ENCODE measurements at regions not wholly inside any gene's neighbourhood (a gene's known extent, or its start where the extent isn't known, plus 50 kb on each side); places are given as distances from the start of the nearest gene placed in this dataset.

DNA sequence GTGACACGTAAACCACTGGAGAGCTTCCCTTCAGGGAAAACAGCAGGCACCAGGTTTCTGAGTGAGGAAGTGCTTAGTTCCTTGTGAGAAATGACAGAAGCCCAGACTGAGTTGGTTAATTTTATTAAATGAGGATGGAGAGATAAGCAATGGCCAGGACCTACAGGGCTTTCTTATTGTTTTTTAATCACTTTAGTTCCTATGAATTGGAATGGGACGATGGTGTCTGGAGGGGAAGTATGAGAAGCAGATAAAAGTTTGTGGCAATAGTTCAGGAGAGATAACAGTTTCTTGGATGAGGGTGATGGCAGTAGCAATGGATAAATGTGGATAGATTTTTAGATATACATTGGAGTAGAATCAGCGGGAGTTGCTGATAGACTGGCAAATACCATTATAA, 86.5 kb upstream of the PTPRR start:
- 71% methylated on average over 3 of the region's 3 CpGs for WGBS
- Histone ChIP-seq H3K36me3 (ENCODE audit: control insufficient read depth in 4 of 4, insufficient read depth in 3 of 4, low read depth in 1 of 4, low read length in 3 of 4) (no peaks in the 10 kb centered on the region), H3K9ac (ENCODE audit: low read depth in 1 of 2, low read length in 2 of 2) (no peak overlapping the region), H3K4me3 (ENCODE audit: low read depth in 1 of 3, low read length in 3 of 3) (no peak overlapping the region), H3K27me3 (ENCODE audit: control insufficient read depth in 4 of 4, insufficient read depth in 4 of 4, low read length in 3 of 4) (peaks cover 0 to 5% (median 1%) of the 10 kb centered on the region in 4 donors), H3K27ac (ENCODE audit: low read depth in 1 of 2, low read length in 2 of 2) (no peak overlapping the region), H3K4me1 (ENCODE audit: control insufficient read depth in 4 of 4, insufficient read depth in 4 of 4, low read length in 3 of 4) (no peaks in the 10 kb centered on the region), H3K9me3 (ENCODE audit: control insufficient read depth in 4 of 4, low read length in 3 of 4) (no peaks in the 10 kb centered on the region)
- no peak for DNase-seq (ENCODE audit: low spot score)
- TF ChIP-seq, protein P1, sequence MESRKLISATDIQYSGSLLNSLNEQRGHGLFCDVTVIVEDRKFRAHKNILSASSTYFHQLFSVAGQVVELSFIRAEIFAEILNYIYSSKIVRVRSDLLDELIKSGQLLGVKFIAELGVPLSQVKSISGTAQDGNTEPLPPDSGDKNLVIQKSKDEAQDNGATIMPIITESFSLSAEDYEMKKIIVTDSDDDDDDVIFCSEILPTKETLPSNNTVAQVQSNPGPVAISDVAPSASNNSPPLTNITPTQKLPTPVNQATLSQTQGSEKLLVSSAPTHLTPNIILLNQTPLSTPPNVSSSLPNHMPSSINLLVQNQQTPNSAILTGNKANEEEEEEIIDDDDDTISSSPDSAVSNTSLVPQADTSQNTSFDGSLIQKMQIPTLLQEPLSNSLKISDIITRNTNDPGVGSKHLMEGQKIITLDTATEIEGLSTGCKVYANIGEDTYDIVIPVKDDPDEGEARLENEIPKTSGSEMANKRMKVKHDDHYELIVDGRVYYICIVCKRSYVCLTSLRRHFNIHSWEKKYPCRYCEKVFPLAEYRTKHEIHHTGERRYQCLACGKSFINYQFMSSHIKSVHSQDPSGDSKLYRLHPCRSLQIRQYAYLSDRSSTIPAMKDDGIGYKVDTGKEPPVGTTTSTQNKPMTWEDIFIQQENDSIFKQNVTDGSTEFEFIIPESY (IDR thresholded peaks at IDR 0.05), result no peak
- no peak for TF ChIP-seq FOXA2 (IDR thresholded peaks at IDR 0.05)

DNA sequence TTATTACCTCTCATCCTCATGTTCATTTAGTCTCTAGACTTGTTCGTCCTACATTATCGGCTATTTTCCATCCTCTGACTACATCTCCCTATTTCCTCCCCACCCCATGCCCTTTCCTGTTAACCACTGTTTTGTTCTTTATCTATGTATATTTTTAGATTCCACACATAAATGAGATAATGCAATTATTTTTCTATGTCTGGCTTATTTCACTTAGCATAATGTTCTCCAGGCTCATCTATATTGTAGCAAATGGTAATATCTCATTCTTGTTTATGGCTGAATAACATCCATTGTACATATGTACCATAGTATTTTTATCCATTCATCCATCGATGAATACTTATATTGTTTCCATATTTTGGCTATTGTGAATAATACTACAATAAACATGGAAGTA, 84.6 kb upstream of the PTPRR start:
- DNase-seq (ENCODE audit: low spot score), result no peak
- Histone ChIP-seq H3K27me3 (ENCODE audit: control insufficient read depth in 4 of 4, insufficient read depth in 4 of 4, low read length in 3 of 4) (peaks cover 0 to 2% (median 1%) of the 10 kb centered on the region in 4 donors), H3K9me3 (ENCODE audit: control insufficient read depth in 4 of 4, low read length in 3 of 4) (no peaks in the 10 kb centered on the region), H3K9ac (ENCODE audit: low read depth in 1 of 2, low read length in 2 of 2) (no peak overlapping the region), H3K4me1 (ENCODE audit: control insufficient read depth in 4 of 4, insufficient read depth in 4 of 4, low read length in 3 of 4) (no peaks in the 10 kb centered on the region), H3K36me3 (ENCODE audit: control insufficient read depth in 4 of 4, insufficient read depth in 3 of 4, low read depth in 1 of 4, low read length in 3 of 4) (no peaks in the 10 kb centered on the region), H3K27ac (ENCODE audit: low read depth in 1 of 2, low read length in 2 of 2) (no peak overlapping the region), H3K4me3 (ENCODE audit: low read depth in 1 of 3, low read length in 3 of 3) (no peak overlapping the region)
- TF ChIP-seq EGR1 (IDR thresholded peaks at IDR 0.05; ENCODE audit: low read depth in 2 of 2) (no peak), HNF4G (IDR thresholded peaks at IDR 0.05) (no peak), RAD21 (IDR thresholded peaks at IDR 0.05) (no peak), NR2F2 (IDR thresholded peaks at IDR 0.05) (no peak), FOXA1 (IDR thresholded peaks at IDR 0.05) (no peak), YY1 (IDR thresholded peaks at IDR 0.05) (no peak), SP1 (IDR thresholded peaks at IDR 0.05) (no peak), RXRA (IDR thresholded peaks at IDR 0.05) (no peak), GABPA (IDR thresholded peaks at IDR 0.05 in 1 of 2, conservative IDR thresholded peaks at IDR 0.05 in 1 of 2) (no peak), FOXA2 (IDR thresholded peaks at IDR 0.05) (no peak), TAF1 (conservative IDR thresholded peaks at IDR 0.05) (no peak)
- TF ChIP-seq, protein P2, sequence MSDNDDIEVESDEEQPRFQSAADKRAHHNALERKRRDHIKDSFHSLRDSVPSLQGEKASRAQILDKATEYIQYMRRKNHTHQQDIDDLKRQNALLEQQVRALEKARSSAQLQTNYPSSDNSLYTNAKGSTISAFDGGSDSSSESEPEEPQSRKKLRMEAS (IDR thresholded peaks at IDR 0.05), result no peak
- TF ChIP-seq, protein P3, sequence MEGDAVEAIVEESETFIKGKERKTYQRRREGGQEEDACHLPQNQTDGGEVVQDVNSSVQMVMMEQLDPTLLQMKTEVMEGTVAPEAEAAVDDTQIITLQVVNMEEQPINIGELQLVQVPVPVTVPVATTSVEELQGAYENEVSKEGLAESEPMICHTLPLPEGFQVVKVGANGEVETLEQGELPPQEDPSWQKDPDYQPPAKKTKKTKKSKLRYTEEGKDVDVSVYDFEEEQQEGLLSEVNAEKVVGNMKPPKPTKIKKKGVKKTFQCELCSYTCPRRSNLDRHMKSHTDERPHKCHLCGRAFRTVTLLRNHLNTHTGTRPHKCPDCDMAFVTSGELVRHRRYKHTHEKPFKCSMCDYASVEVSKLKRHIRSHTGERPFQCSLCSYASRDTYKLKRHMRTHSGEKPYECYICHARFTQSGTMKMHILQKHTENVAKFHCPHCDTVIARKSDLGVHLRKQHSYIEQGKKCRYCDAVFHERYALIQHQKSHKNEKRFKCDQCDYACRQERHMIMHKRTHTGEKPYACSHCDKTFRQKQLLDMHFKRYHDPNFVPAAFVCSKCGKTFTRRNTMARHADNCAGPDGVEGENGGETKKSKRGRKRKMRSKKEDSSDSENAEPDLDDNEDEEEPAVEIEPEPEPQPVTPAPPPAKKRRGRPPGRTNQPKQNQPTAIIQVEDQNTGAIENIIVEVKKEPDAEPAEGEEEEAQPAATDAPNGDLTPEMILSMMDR (IDR thresholded peaks at IDR 0.05; ENCODE audit: low read depth, low read length, missing input control), result no peak
- TF ChIP-seq, protein P1 (IDR thresholded peaks at IDR 0.05), result no peak
- TF ChIP-seq, protein P4, sequence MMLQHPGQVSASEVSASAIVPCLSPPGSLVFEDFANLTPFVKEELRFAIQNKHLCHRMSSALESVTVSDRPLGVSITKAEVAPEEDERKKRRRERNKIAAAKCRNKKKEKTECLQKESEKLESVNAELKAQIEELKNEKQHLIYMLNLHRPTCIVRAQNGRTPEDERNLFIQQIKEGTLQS (IDR thresholded peaks at IDR 0.05), result no peak
- WGBS, result 80% methylated on average over 3 of the region's 3 CpGs
